K562 (cell line): ENCODE measurements at regions not wholly inside any gene's neighbourhood (a gene's known extent, or its start where the extent isn't known, plus 50 kb on each side); places are given as distances from the start of the nearest gene placed in this dataset.

Source experiments
- ATAC-seq: fragments of 200-7000 bp; cut with Tn5 transposase; 3 replicates; pipeline ENCODE4 v1.9.1; 2020; ENCODE audit warnings: moderate library complexity
- BruUV-seq: library from RNA; stranded (reverse); fragments of 400-500 nt; replicated peaks from 2 replicates; lab custom pipeline; 2021; lab: Mats Ljungman, UMichigan
- CTCF ChIA-PET: fragments of 300-600 bp; formaldehyde crosslinking; extraction: SDS; loops from one replicate; lab custom pipeline; 2021; ENCODE audit warnings: low intra/inter-chr PET ratio; lab: Yijun Ruan, JAX
- POLR2A ChIA-PET: fragments of 300-600, 350-650 bp; sonication (Branson Sonifier 250); formaldehyde crosslinking; extraction: SDS; loops from one replicate; lab custom pipeline; 2021; ENCODE audit warnings: antibody characterized with exemption, inconsistent platforms; lab: Yijun Ruan, JAX
- DNase-seq, 4 experiments: peaks; one replicate each; pipeline versions ENCODE4 v3.0.0 to v3.0.0-alpha.2; 2011 to 2018; ENCODE audit warnings: low spot score in 3 of 4, mixed read lengths in 3 of 4; ENCODE audit errors: extremely low read depth in 1 of 4
- FAIRE-seq: peaks from 2 replicates; lab custom pipeline; 2011; peaks lifted over from hg19 to GRCh38; lab: Jason Lieb, UNC
- H2AFZ ChIP-seq: 2 replicates; pipeline ENCODE4 v1.6.0; 2011; ENCODE audit warnings: low read depth, low read length, control low read depth, inconsistent platforms
- H3K27ac ChIP-seq: fragments of 200-600 bp; 3 replicates; pipeline ENCODE4 v1.8.0; 2011; ENCODE audit warnings: low read depth, mild to moderate bottlenecking, control low read depth, inconsistent platforms, low read length, moderate library complexity, mixed read lengths; ENCODE audit errors: extremely low read depth
- H3K27me3 ChIP-seq, 2 experiments: fragments of 300-600 bp in 1 of 2; 2 replicates in 1 of 2; 3 replicates in 1 of 2; pipeline versions ENCODE4 v1.6.0 to v1.8.0; 2011; ENCODE audit warnings: inconsistent platforms in 2 of 2, low read length in 2 of 2, mild to moderate bottlenecking in 1 of 2, mixed read lengths in 1 of 2, moderate library complexity in 1 of 2; ENCODE audit not compliant: control insufficient read depth in 2 of 2, insufficient read depth in 2 of 2
- H3K36me3 ChIP-seq: fragments of 300-600 bp; 3 replicates; pipeline ENCODE4 v1.8.0; 2011; ENCODE audit warnings: mild to moderate bottlenecking, low read length, inconsistent platforms; ENCODE audit not compliant: control insufficient read depth, insufficient read depth
- H3K4me1 ChIP-seq, 2 experiments: fragments of 200-600 bp in 1 of 2; replicated peaks in 1 of 2; 2 replicates in 1 of 2; 3 replicates in 1 of 2; pipeline versions ENCODE4 v1.5.1 to v1.8.0; 2011; ENCODE audit warnings: inconsistent platforms in 2 of 2, low read length in 2 of 2, mild to moderate bottlenecking in 1 of 2, mixed read lengths in 1 of 2, moderate library complexity in 1 of 2; ENCODE audit not compliant: control insufficient read depth in 2 of 2, insufficient read depth in 2 of 2
- H3K4me2 ChIP-seq: 2 replicates; pipeline ENCODE4 v1.6.1; 2011; ENCODE audit warnings: low read length, control low read depth, inconsistent platforms, mixed read lengths; ENCODE audit not compliant: insufficient read depth
- H3K4me3 ChIP-seq: fragments of 200-600 bp; sonication (generic), shearing (Covaris generic); 2 replicates; pipeline ENCODE4 v1.5.1; 2016; ENCODE audit warnings: control low read depth, inconsistent platforms
- H3K79me2 ChIP-seq: fragments of 200-600 bp; 3 replicates; pipeline ENCODE4 v1.8.0; 2011; ENCODE audit warnings: low read length, inconsistent platforms; ENCODE audit not compliant: control insufficient read depth, insufficient read depth
- H3K9ac ChIP-seq, 2 experiments: 2 replicates each; pipeline versions ENCODE4 v1.6.0 to v1.6.1; 2011; ENCODE audit warnings: low read depth in 2 of 2, low read length in 2 of 2, control low read depth in 1 of 2, inconsistent platforms in 1 of 2, mild to moderate bottlenecking in 1 of 2, mixed read lengths in 1 of 2; ENCODE audit not compliant: insufficient read depth in 1 of 2
- H3K9me1 ChIP-seq: one replicate; pipeline ENCODE4 v1.6.0; 2011; ENCODE audit warnings: inconsistent platforms, mild to moderate bottlenecking, low read length, moderate library complexity; ENCODE audit not compliant: control insufficient read depth, insufficient read depth
- H3K9me3 ChIP-seq: replicated peaks from 2 replicates; pipeline ENCODE4 v1.5.1; 2011; ENCODE audit warnings: low read depth, low read length, inconsistent platforms; ENCODE audit not compliant: control insufficient read depth, insufficient read depth
- H4K20me1 ChIP-seq: replicated peaks from 2 replicates; pipeline ENCODE4 v1.6.1; 2011; ENCODE audit warnings: low read length, inconsistent platforms, mixed read lengths; ENCODE audit not compliant: control insufficient read depth, insufficient read depth
- CCNT2 ChIP-seq: IDR thresholded peaks from 2 replicates; pipeline ENCODE4 v1.6.1; 2011; ENCODE audit warnings: borderline replicate concordance, low read depth, mild to moderate bottlenecking, moderate library complexity, mixed read lengths, low read length; ENCODE audit not compliant: insufficient read length; ENCODE audit errors: extremely low read depth
- HDAC2 ChIP-seq: fragments of 450-650 bp; IDR thresholded peaks from 2 replicates; pipeline ENCODE4 v1.6.1; 2016; ENCODE audit warnings: mild to moderate bottlenecking
- KLF16 ChIP-seq: IDR thresholded peaks from 2 replicates; pipeline ENCODE4 v1.6.1; 2016; ENCODE audit warnings: antibody characterized with exemption
- NR1H2 ChIP-seq: sonication (generic); formaldehyde crosslinking; IDR thresholded peaks from 2 replicates; pipeline ENCODE4 v1.4.0; 2020; ENCODE audit warnings: mild to moderate bottlenecking, missing genetic modification reagents
- TCF7L2 ChIP-seq: fragments of 150-350 bp; IDR thresholded peaks from 2 replicates; pipeline ENCODE4 v1.6.1; 2016; ENCODE audit warnings: low read depth, mild to moderate bottlenecking, low read length, moderate library complexity
- ZNF165 ChIP-seq: fragments of 250-450 bp; sonication (Bioruptor Pico); IDR thresholded peaks from 2 replicates; pipeline ENCODE4 v1.4.0; 2020; ENCODE audit warnings: borderline replicate concordance
- ZNF717 ChIP-seq: fragments of 250-450 bp; sonication (Bioruptor Pico); IDR thresholded peaks from 2 replicates; pipeline ENCODE4 v1.5.0; 2021
- in situ Hi-C: fragments of 300-500 bp; cut with MboI; formaldehyde crosslinking; loops from 4 replicates; pipeline ENCODE4 v1.15.0; 2018; ENCODE audit warnings: inconsistent platforms, mixed read lengths
- intact Hi-C: fragments of 100-400 bp; cut with micrococcal nuclease; formaldehyde crosslinking; loops from 2 replicates; pipeline ENCODE4 v1.14.2; 2022
- TF ChIP-seq, protein P1 (sequence below): fragments of 250-450 bp; sonication (Bioruptor Pico); IDR thresholded peaks from 2 replicates; pipeline ENCODE4 v1.4.0; 2020; ENCODE audit warnings: mild to moderate bottlenecking

- CTCF ChIA-PET: no interaction called here
- H3K79me2 ChIP-seq: no peaks in the 10 kb centered on the region
- H3K9me1 ChIP-seq: no peaks in the 10 kb centered on the region
- no peaks in the 10 kb centered on the region for H3K9me3 ChIP-seq
- no peaks in the 10 kb centered on the region for H4K20me1 ChIP-seq
- H3K9ac ChIP-seq: no peak overlapping the region
- no peak for DNase-seq
- H3K4me1 ChIP-seq: no peaks in the 10 kb centered on the region
- TF ChIP-seq NR1H2 (CRISPR knock-in tag) (no peak), CCNT2 (no peak), HDAC2 (no peak), KLF16 (no peak), ZNF717 (no peak), TCF7L2 (no peak), ZNF165 (CRISPR knock-in tag) (no peak)
- TF ChIP-seq, protein P1, sequence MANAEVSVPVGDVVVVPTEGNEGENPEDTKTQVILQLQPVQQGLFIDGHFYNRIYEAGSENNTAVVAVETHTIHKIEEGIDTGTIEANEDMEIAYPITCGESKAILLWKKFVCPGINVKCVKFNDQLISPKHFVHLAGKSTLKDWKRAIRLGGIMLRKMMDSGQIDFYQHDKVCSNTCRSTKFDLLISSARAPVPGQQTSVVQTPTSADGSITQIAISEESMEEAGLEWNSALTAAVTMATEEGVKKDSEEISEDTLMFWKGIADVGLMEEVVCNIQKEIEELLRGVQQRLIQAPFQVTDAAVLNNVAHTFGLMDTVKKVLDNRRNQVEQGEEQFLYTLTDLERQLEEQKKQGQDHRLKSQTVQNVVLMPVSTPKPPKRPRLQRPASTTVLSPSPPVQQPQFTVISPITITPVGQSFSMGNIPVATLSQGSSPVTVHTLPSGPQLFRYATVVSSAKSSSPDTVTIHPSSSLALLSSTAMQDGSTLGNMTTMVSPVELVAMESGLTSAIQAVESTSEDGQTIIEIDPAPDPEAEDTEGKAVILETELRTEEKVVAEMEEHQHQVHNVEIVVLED: no peak
- TF ChIP-seq, all 486 proteins: peak for 0
- no TSS peak for BruUV-seq
- POLR2A ChIA-PET: no interaction called here
- no peak overlapping the region for H3K27ac ChIP-seq
- intact Hi-C loops: no loop called here
- ATAC-seq (no peak), FAIRE-seq (no peak)
- in situ Hi-C loops: no loop called here
- H2AFZ ChIP-seq: no peak overlapping the region
- H3K36me3 ChIP-seq: no peaks in the 10 kb centered on the region
- H3K4me2 ChIP-seq: no peak overlapping the region
- no peaks in the 10 kb centered on the region for H3K27me3 ChIP-seq
- no peak overlapping the region for H3K4me3 ChIP-seq
These were observed 155.8 kb downstream of the FAM47B start for GRCh38 chrX:35098419-35098818.
